GM21367 (cell line): ENCODE measurements at regions not wholly inside any gene's neighbourhood (a gene's known extent, or its start where the extent isn't known, plus 50 kb on each side); places are given as distances from the start of the nearest gene placed in this dataset.

Experiments
- ATAC-seq: cut with Tn5 transposase; IDR thresholded peaks from one replicate; pipeline ENCODE4 v1.9.1; 2021; ENCODE audit not compliant: unreplicated experiment

GRCh38 chr12:45102818-45103217, 51.9 kb upstream of the DBX2 start:
- ATAC-seq: no peak

DNA sequence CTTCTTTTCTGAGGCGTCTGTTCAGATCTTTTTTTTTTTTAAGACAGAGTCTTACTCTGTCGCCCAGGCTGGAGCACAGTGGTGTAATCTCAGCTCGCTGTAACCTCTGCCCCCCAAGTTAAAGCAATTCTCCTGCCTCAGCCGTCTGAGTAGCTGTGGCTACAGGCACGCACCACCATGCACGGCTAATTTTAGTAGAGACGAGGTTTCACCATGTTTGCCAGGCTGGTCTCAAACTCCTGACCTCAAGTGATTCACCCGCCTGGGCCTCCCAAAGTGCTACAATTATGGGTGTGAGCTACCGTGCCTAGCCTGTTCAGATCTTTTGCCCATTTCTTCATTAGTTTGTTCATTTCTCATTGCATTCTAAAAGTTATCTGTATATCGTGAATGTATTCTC, 55.1 kb upstream of the DBX2 start:
- ATAC-seq: no peak

GRCh38 chr12:45112306-45112705, 61.4 kb upstream of the DBX2 start:
- ATAC-seq: no peak

DNA sequence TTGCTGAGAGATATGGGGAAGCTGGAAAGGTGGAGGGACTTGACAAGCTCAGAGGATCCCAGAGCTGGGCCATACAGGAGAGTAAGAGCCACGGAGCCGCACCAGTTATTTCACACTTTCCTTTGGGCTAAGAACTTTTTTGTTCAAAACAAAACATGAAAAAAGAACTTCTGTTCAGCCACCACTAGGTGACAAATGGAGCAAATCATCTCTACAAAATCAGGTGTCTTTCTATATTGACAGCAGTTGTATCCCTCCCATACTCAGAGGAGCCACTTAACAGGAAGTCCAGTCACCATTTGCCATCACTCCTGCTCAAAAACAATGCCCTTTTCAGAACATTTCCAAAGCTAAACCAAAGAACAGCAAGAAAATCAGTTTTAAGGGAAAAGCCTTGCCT, 70.3 kb upstream of the DBX2 start:
- no peak for ATAC-seq

DNA sequence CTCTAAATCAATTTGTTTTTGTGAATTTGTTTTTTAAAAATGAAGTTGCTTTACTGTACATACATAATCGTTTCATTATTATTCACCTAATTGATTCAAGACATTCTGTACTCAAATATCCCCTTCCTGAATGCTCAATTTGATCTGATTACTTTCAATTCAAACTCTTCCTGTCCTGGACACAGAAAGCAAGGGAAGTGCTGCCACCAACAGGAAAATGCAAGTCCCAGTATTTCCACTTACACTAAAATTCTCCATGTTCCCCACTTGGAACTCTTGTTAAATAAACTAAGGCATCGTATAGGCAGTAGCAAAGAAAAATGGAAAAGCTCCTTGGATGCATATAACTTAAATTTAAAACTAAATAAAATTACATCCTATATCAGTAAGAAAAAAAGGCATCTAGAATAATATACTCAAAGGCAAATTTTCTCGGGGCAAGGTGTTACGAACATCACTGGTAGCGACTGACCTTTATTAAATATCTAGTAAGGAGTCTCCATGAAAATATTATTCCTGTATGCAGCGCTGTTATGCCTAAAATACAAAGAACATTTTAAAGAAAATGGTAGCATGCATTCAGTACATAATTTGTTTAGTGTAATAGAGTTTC, 72.0 kb upstream of the DBX2 start:
- no peak for ATAC-seq

- no peak for ATAC-seq
Observed at GRCh38 chr12:45124485-45125155, 73.7 kb upstream of the DBX2 start.

GRCh38 chr12:45125997-45126396, 75.1 kb upstream of the DBX2 start:
- no peak for ATAC-seq

- no peak for ATAC-seq
Observed at GRCh38 chr12:45128637-45129036, 77.7 kb upstream of the DBX2 start.

DNA sequence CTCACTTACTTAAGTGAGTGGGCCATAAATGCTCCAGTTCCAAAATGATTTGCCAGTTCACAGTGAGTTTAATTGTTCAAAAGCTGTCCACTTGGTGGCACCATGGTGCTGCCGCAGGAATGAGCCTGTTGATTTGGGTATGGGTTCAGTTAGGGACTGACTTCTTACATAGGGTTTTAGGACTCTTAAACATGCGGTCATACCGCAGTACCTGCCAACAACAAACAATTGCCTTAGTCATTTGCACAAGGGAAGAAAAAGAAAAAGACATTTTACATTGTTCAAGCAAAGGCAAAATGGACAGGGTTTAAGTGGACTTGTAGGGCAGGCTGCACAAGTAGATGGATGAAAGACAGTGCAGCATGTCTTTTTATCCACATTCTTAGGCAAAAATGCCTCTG, 80.0 kb upstream of the DBX2 start:
- peak; percentile 92 for ATAC-seq

DNA sequence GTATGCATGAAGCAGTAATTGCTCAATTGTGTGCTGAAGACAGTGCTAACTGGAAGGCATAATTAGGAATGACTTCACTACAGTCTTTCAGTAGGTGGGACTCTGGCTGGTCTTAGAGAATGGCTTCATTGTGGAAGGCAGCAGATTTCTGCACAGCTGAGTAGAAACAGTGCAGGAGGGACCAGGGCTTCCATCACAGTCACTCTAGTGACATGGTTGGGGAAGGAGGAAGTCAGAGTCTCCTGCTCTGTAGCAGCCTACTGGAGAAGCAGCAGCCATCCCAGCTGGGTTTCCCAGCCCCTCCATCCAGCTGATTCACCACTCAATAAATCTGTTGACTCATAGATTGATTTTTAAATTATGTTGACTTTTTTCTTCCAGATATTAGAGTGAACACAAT, 80.6 kb upstream of the DBX2 start:
- ATAC-seq: no peak

DNA sequence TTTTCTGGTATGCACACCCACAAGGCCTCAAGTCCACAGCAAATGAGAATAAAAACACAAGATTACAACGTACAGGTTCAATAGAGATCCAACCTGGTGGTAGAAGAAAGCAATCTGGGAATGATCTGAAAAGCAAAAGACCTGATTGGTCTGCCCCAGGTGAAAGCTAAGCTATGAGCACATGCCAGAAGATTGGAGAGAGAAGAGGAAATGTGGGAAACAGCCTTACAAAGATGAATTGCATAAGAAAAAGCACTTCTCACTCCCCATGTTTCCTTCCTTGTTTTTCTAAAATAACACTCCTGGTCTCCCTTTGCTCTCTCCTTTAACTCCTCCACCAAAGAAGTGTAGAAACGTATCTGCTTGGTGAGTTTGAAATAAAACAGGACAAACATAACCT, 77.3 kb upstream of the ANO6 start:
- no peak for ATAC-seq

DNA sequence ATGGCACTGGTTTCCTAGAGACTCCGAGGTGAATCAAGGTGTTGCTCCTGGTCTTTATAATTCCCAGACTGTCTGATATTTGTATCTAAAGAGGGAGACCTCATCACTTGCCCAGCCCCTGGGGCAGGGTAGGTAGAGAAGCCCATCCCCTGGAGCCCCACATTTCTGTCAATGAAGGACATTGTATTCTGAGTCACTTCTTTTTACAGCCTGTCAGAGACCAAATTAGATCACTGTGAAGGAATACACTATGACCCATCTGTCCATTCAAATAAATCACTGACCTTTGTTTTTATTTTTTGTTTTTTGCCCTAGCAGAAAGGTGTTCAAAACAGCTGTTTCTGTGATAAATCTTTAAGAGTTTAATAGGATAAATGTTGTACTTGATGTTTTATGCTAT, 67.9 kb upstream of the ANO6 start:
- no peak for ATAC-seq

DNA sequence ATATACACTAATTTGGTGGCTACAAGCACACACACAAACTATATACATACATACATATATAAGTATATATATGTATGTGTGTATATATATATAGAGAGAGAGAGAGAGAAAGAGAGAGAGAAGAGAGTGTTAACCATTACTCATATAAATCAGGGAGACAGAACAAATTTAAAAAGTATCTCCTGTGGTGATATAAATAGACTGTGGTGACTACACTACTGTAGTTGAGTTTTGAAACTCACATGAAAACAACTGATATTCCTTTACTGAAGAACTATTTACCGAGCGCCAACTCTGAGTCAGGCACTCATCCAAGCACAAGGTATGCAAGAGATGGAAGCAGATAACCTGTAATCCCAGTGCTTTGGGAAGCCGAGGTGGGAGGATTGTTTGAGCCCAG, 67.3 kb upstream of the ANO6 start:
- ATAC-seq: no peak

DNA sequence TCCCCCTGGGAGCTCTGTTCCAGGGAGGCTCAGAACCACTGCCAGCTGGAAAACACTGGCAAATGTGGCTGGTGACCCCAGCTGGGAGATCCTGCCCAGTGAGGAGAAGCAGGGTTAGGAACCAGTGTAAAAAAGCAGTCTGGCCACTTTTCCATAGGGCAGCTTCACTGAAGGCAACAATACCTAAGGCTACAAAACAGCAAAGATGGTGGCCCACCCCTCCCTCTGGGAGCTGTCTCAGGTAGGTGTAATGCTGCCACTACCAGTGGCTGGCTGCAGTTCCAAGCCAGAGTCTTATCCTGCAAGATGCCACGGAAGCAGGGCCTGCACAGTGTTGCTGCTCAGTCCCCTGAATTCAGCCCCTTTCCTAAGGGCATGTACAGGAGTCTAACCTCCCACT, 50.6 kb upstream of the ANO6 start:
- no peak for ATAC-seq

GRCh38 chr12:45166056-45166455, 49.8 kb upstream of the ANO6 start:
- no peak for ATAC-seq
